Left forelimb (tissue), 1 donor: ENCODE measurements at regions not wholly inside any gene's neighbourhood (a gene's known extent, or its start where the extent isn't known, plus 50 kb on each side); places are given as distances from the start of the nearest gene placed in this dataset.
"Not testable (repeated sequence)": the region's sequence is repeated elsewhere in the genome, so short reads cannot be mapped to it uniquely, and the experiment has no call there.

Source experiments
- DNase-seq: peaks from one replicate; pipeline ENCODE4 v3.0.0-alpha.2; 2018; ENCODE audit warnings: low spot score

GRCh38 chr13:73576291-73576690, 517.5 kb downstream of the KLF5 start:
- DNase-seq = no peak

GRCh38 chr13:73572824-73573223, 514.0 kb downstream of the KLF5 start:
- no peak for DNase-seq

GRCh38 chr13:73571376-73571775, 512.6 kb downstream of the KLF5 start:
- DNase-seq = no peak

- DNase-seq = no peak
Measured at GRCh38 chr13:73556902-73557301, 498.1 kb downstream of the KLF5 start.

- DNase-seq = no peak
Measured at GRCh38 chr13:73556128-73556527, 497.3 kb downstream of the KLF5 start.

- DNase-seq = no peak
Measured at GRCh38 chr13:73551736-73552135, 492.9 kb downstream of the KLF5 start.

- DNase-seq = no peak
Measured at GRCh38 chr13:73549717-73550116, 490.9 kb downstream of the KLF5 start.

- DNase-seq = no peak
Measured at GRCh38 chr13:73548449-73548848, 489.6 kb downstream of the KLF5 start.

- DNase-seq = no peak
Measured at GRCh38 chr13:73547239-73547638, 488.4 kb downstream of the KLF5 start.

- no peak for DNase-seq
Measured at GRCh38 chr13:73544175-73544574, 485.4 kb downstream of the KLF5 start.

GRCh38 chr13:73542446-73542845, 483.6 kb downstream of the KLF5 start:
- DNase-seq = no peak

- DNase-seq = no peak
Measured at GRCh38 chr13:73536865-73537264, 478.1 kb downstream of the KLF5 start.

GRCh38 chr13:73535341-73535740, 476.5 kb downstream of the KLF5 start:
- no peak for DNase-seq

- DNase-seq = no peak
Measured at GRCh38 chr13:73532987-73533510, 474.2 kb downstream of the KLF5 start.

- DNase-seq = no peak
Measured at GRCh38 chr13:73532582-73532981, 473.8 kb downstream of the KLF5 start.

GRCh38 chr13:73531014-73531413, 472.2 kb downstream of the KLF5 start:
- DNase-seq = no peak

GRCh38 chr13:73522937-73523336, 464.1 kb downstream of the KLF5 start:
- no peak for DNase-seq

GRCh38 chr13:73521985-73522524, 463.2 kb downstream of the KLF5 start:
- no peak for DNase-seq

- DNase-seq = no peak
Measured at GRCh38 chr13:73521290-73521624, 462.5 kb downstream of the KLF5 start.

- no peak for DNase-seq
Measured at GRCh38 chr13:73520566-73521289, 461.9 kb downstream of the KLF5 start.

- DNase-seq = not testable (repeated sequence)
Measured at GRCh38 chr13:73520135-73520534, 461.3 kb downstream of the KLF5 start.

GRCh38 chr13:73519396-73520116, 460.8 kb downstream of the KLF5 start:
- DNase-seq = no peak

GRCh38 chr13:73517766-73518165, 459.0 kb downstream of the KLF5 start:
- no peak for DNase-seq
